ENCODE measurements at regions not wholly inside any gene's neighbourhood (a gene's known extent, or its start where the extent isn't known, plus 50 kb on each side); places are given as distances from the start of the nearest gene placed in this dataset.

- ATAC-seq (no peak), DNase-seq (no peak)
- H3K4me1 Mint-ChIP-seq (ENCODE audit: low read depth): no peaks in the 10 kb centered on the region
- no peaks in the 10 kb centered on the region for H3K27me3 Mint-ChIP-seq
- H3K4me3 Mint-ChIP-seq: no peak overlapping the region
- CTCF ChIA-PET: no interaction called here
- intact Hi-C loops (cut with micrococcal nuclease): no loop called here
- no peaks in the 10 kb centered on the region for H3K36me3 Mint-ChIP-seq (ENCODE audit: low read depth)
- POLR2A ChIA-PET: no interaction called here
- H3K27ac Mint-ChIP-seq: no peak overlapping the region
- no peaks in the 10 kb centered on the region for H3K9me3 Mint-ChIP-seq
- TF ChIP-seq CTCF (IDR thresholded peaks at IDR 0.05): no peak
Measured at GRCh38 chr13:31588893-31589292, 150.4 kb upstream of the RXFP2 start.

- ATAC-seq (no peak), DNase-seq (no peak)
- no peaks in the 10 kb centered on the region for H3K4me1 Mint-ChIP-seq (ENCODE audit: low read depth)
- ChIA-PET CTCF (no interaction called here), POLR2A (no interaction called here)
- H3K27me3 Mint-ChIP-seq: no peaks in the 10 kb centered on the region
- intact Hi-C loops (cut with micrococcal nuclease): no loop called here
- H3K36me3 Mint-ChIP-seq (ENCODE audit: low read depth): no peaks in the 10 kb centered on the region
- no peak overlapping the region for H3K27ac Mint-ChIP-seq
- no peaks in the 10 kb centered on the region for H3K9me3 Mint-ChIP-seq
- TF ChIP-seq CTCF (IDR thresholded peaks at IDR 0.05): no peak
- H3K4me3 Mint-ChIP-seq: no peak overlapping the region
Measured at GRCh38 chr13:31591642-31592233, 147.6 kb upstream of the RXFP2 start.

- Mint-ChIP-seq H3K36me3 (ENCODE audit: low read depth) (no peaks in the 10 kb centered on the region), H3K4me1 (ENCODE audit: low read depth) (no peaks in the 10 kb centered on the region), H3K4me3 (no peak overlapping the region), H3K27me3 (no peaks in the 10 kb centered on the region), H3K9me3 (no peaks in the 10 kb centered on the region), H3K27ac (no peak overlapping the region)
- TF ChIP-seq CTCF (IDR thresholded peaks at IDR 0.05): no peak
- ChIA-PET POLR2A (interaction anchor here (0.9 to 1.1 kb wide), 2 partner anchors 19 to 28 kb away, joined by 3 read pairs; no protein-coding TSS in a partner anchor), CTCF (no interaction called here)
- intact Hi-C loops (cut with micrococcal nuclease): no loop called here
- ATAC-seq (no peak), DNase-seq (no peak)
Measured at GRCh38 chr13:31594056-31594455, 145.3 kb upstream of the RXFP2 start.

- POLR2A ChIA-PET: interaction anchor here (0.7 kb wide), 1 partner anchor 1925 kb away, joined by 3 read pairs; no protein-coding TSS in a partner anchor
- Mint-ChIP-seq H3K4me1 (ENCODE audit: low read depth) (no peaks in the 10 kb centered on the region), H3K36me3 (ENCODE audit: low read depth) (no peaks in the 10 kb centered on the region), H3K4me3 (no peak overlapping the region), H3K27me3 (no peaks in the 10 kb centered on the region), H3K27ac (no peak overlapping the region), H3K9me3 (no peaks in the 10 kb centered on the region)
- CTCF ChIA-PET: no interaction called here
- no peak for TF ChIP-seq CTCF (IDR thresholded peaks at IDR 0.05)
- intact Hi-C loops (cut with micrococcal nuclease): no loop called here
- DNase-seq: no peak
- no peak for ATAC-seq
Measured at GRCh38 chr13:31595563-31595962, 143.8 kb upstream of the RXFP2 start.

GRCh38 chr13:31598990-31599389 is 140.3 kb upstream of the RXFP2 start:
- H3K27ac Mint-ChIP-seq: no peak overlapping the region
- no peak for TF ChIP-seq CTCF (IDR thresholded peaks at IDR 0.05)
- no peak for DNase-seq
- intact Hi-C loops (cut with micrococcal nuclease): no loop called here
- H3K4me3 Mint-ChIP-seq: no peak overlapping the region
- ChIA-PET POLR2A (no interaction called here), CTCF (interaction anchor here (1.0 kb wide), 1 partner anchor 116 kb away, joined by 3 read pairs; no protein-coding TSS in a partner anchor)
- H3K36me3 Mint-ChIP-seq (ENCODE audit: low read depth): no peaks in the 10 kb centered on the region
- no peaks in the 10 kb centered on the region for H3K27me3 Mint-ChIP-seq
- no peak for ATAC-seq
- no peaks in the 10 kb centered on the region for H3K4me1 Mint-ChIP-seq (ENCODE audit: low read depth)
- no peaks in the 10 kb centered on the region for H3K9me3 Mint-ChIP-seq

All from activated CD8-positive, alpha-beta T cell treated with anti-CD3 and anti-CD28 coated beads for 36 hours (primary cell).